ENCODE measurements at regions not wholly inside any gene's neighbourhood (a gene's known extent, or its start where the extent isn't known, plus 50 kb on each side); places are given as distances from the start of the nearest gene placed in this dataset.
A peak's percentile ranks its signal among the peaks of the same experiment; 100 is the strongest.

- Histone ChIP-seq H3K27ac (no peak overlapping the region), H3K4me1 (no peaks in the 10 kb centered on the region), H3K4me3 (no peak overlapping the region), H3K27me3 (no peaks in the 10 kb centered on the region), H3K36me3 (no peaks in the 10 kb centered on the region), H3K9me3 (peaks cover 0 to 12% (median 0%) of the 10 kb centered on the region in 4 donors)
- 39 to 53% (median 46%) methylated on average over 2 of the region's 2 CpGs for WGBS, 5 donors
- intact Hi-C loops (cut with DNase I; ENCODE audit: low total_unique reads) = no loop called here
- DNase-seq = no peak
- TF ChIP-seq POLR2A (IDR thresholded peaks at IDR 0.05) (no peak), EP300 (IDR thresholded peaks at IDR 0.05) (no peak), CTCF (IDR thresholded peaks at IDR 0.05) (no peak), POLR2AphosphoS5 (IDR thresholded peaks at IDR 0.05) (no peak)
Observed at GRCh38 chr5:114665551-114665950, 303.7 kb downstream of the KCNN2 start.

GRCh38 chr5:114660791-114661190 is 298.9 kb downstream of the KCNN2 start:
- H3K9me3 ChIP-seq = peaks cover 0 to 8% (median 0%) of the 10 kb centered on the region in 4 donors
- DNase-seq = no peak
- intact Hi-C loops (cut with DNase I; ENCODE audit: low total_unique reads) = no loop called here
- H3K27me3 ChIP-seq = no peaks in the 10 kb centered on the region
- H3K27ac ChIP-seq = no peak overlapping the region
- WGBS, 5 donors = 84 to 99% (median 91%) methylated on average over 1 of the region's 1 CpG
- H3K36me3 ChIP-seq = no peaks in the 10 kb centered on the region
- TF ChIP-seq EP300 (IDR thresholded peaks at IDR 0.05) (no peak), POLR2A (IDR thresholded peaks at IDR 0.05) (no peak), CTCF (IDR thresholded peaks at IDR 0.05) (no peak)
- no peak overlapping the region for H3K4me3 ChIP-seq
- no peaks in the 10 kb centered on the region for H3K4me1 ChIP-seq

GRCh38 chr5:114658194-114658593 is 296.3 kb downstream of the KCNN2 start:
- H3K27me3 ChIP-seq = no peaks in the 10 kb centered on the region
- no peaks in the 10 kb centered on the region for H3K4me1 ChIP-seq
- no peak for TF ChIP-seq EP300 (IDR thresholded peaks at IDR 0.05)
- no peak for TF ChIP-seq POLR2AphosphoS5 (IDR thresholded peaks at IDR 0.05)
- no peak for TF ChIP-seq POLR2A (IDR thresholded peaks at IDR 0.05)
- H3K9me3 ChIP-seq = no peaks in the 10 kb centered on the region
- no peaks in the 10 kb centered on the region for H3K36me3 ChIP-seq
- peak in 1 of 2 donors; percentile 19 for DNase-seq
- no peak overlapping the region for H3K4me3 ChIP-seq
- 27 to 41% (median 29%) methylated on average over 1 of the region's 1 CpG for WGBS, 5 donors
- no peak overlapping the region for H3K27ac ChIP-seq
- intact Hi-C loops (cut with DNase I; ENCODE audit: low total_unique reads) = no loop called here

- no peak for DNase-seq
- Histone ChIP-seq H3K27ac (no peak overlapping the region), H3K4me1 (no peaks in the 10 kb centered on the region), H3K9me3 (no peaks in the 10 kb centered on the region), H3K27me3 (no peaks in the 10 kb centered on the region), H3K36me3 (no peaks in the 10 kb centered on the region), H3K4me3 (no peak overlapping the region)
- WGBS, 5 donors = 64 to 72% (median 68%) methylated on average over 6 of the region's 6 CpGs
- TF ChIP-seq POLR2A (IDR thresholded peaks at IDR 0.05) (no peak), EP300 (IDR thresholded peaks at IDR 0.05) (no peak), POLR2AphosphoS5 (IDR thresholded peaks at IDR 0.05) (no peak), CTCF (IDR thresholded peaks at IDR 0.05) (no peak)
- intact Hi-C loops (cut with DNase I; ENCODE audit: low total_unique reads) = no loop called here
Observed at GRCh38 chr5:114657342-114658130, 295.7 kb downstream of the KCNN2 start.

- no peak overlapping the region for H3K27ac ChIP-seq
- H3K27me3 ChIP-seq = no peaks in the 10 kb centered on the region
- H3K9me3 ChIP-seq = no peaks in the 10 kb centered on the region
- DNase-seq = no peak
- 67 to 88% (median 73%) methylated on average over 1 of the region's 1 CpG for WGBS, 5 donors
- no peaks in the 10 kb centered on the region for H3K4me1 ChIP-seq
- TF ChIP-seq EP300 (IDR thresholded peaks at IDR 0.05) = no peak
- no peak overlapping the region for H3K4me3 ChIP-seq
- intact Hi-C loops (cut with DNase I; ENCODE audit: low total_unique reads) = no loop called here
- H3K36me3 ChIP-seq = no peaks in the 10 kb centered on the region
Observed at GRCh38 chr5:114649878-114650277, 288.0 kb downstream of the KCNN2 start.
